Upper lobe of left lung (tissue), 4 donors: ENCODE measurements at regions not wholly inside any gene's neighbourhood (a gene's known extent, or its start where the extent isn't known, plus 50 kb on each side); places are given as distances from the start of the nearest gene placed in this dataset.

ENCODE experiments used
- CTCF ChIP-seq, 6 experiments: fragments of 450-650 bp in 4 of 6; fragments of 200-600 bp in 2 of 6; sonication (generic) in 2 of 6; IDR thresholded peaks; one replicate each; pipeline ENCODE4 v1.5.1; 2016 to 2019; ENCODE audit warnings: antibody characterized with exemption in 6 of 6
- POLR2A ChIP-seq, 4 donors: fragments of 450-650 bp; IDR thresholded peaks; one replicate each; pipeline ENCODE4 v1.5.1; 2016 to 2017; ENCODE audit warnings: antibody characterized with exemption in 4 of 4, mild to moderate bottlenecking in 2 of 4
- POLR2AphosphoS5 ChIP-seq, 2 donors: sonication (generic); formaldehyde crosslinking; IDR thresholded peaks; one replicate each; pipeline ENCODE4 v1.5.1; 2017; ENCODE audit warnings: antibody characterized with exemption in 2 of 2

- TF ChIP-seq CTCF (IDR thresholded peaks at IDR 0.05) (no peak), POLR2A (IDR thresholded peaks at IDR 0.05) (no peak), POLR2AphosphoS5 (IDR thresholded peaks at IDR 0.05) (no peak)
These were observed 1920.3 kb upstream of the WWC1 start for GRCh38 chr5:166370928-166371690.
